ENCODE measurements at regions not wholly inside any gene's neighbourhood (a gene's known extent, or its start where the extent isn't known, plus 50 kb on each side); places are given as distances from the start of the nearest gene placed in this dataset.

DNA sequence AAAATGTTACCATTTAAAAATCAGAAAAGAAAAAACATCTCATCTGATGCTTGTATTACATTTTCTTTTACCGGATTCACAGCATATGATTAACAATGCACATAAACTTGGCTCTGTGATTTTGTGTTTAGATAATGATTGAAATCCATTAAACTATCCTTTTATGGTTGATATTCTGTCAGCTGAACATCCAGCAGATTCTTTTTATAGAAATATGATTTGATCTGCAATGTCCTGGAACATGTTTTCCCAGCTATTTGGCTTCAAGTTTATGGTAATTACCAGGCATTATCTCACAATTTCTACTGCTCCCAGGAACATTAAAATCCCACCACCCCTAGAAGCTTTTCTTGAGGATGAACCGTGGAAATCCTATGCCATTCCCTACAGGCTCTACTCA lies 205.7 kb upstream of the TET2 start:
- TF ChIP-seq ZNF792 (tag by site-specific recombination; IDR thresholded peaks at IDR 0.05) (no peak), ZNF184 (tag by site-specific recombination; IDR thresholded peaks at IDR 0.05) (no peak), SCRT1 (tag by site-specific recombination; IDR thresholded peaks at IDR 0.05; ENCODE audit: borderline replicate concordance) (no peak), ZNF175 (tag by site-specific recombination; IDR thresholded peaks at IDR 0.05) (no peak), KLF8 (tag by site-specific recombination; IDR thresholded peaks at IDR 0.05) (no peak), CTCF (tag by site-specific recombination; IDR thresholded peaks at IDR 0.05) (no peak), ZBTB20 (tag by site-specific recombination; IDR thresholded peaks at IDR 0.05) (no peak), ZNF16 (tag by site-specific recombination; IDR thresholded peaks at IDR 0.05; ENCODE audit: low read depth) (no peak)

Data from HEK293 (cell line).